Esophagus squamous epithelium (tissue), 4 donors: ENCODE measurements at regions not wholly inside any gene's neighbourhood (a gene's known extent, or its start where the extent isn't known, plus 50 kb on each side); places are given as distances from the start of the nearest gene placed in this dataset.

ENCODE experiments used
- CTCF ChIP-seq, 6 experiments: fragments of 450-650 bp in 4 of 6; fragments of 200-600 bp in 2 of 6; sonication (generic) in 2 of 6; IDR thresholded peaks; one replicate each; pipeline ENCODE4 v1.5.1; 2016 to 2019; ENCODE audit warnings: antibody characterized with exemption in 6 of 6, mild to moderate bottlenecking in 4 of 6, moderate library complexity in 4 of 6
- POLR2A ChIP-seq, 4 donors: fragments of 450-650 bp; IDR thresholded peaks; one replicate each; pipeline ENCODE4 v1.6.1; 2017; ENCODE audit warnings: antibody characterized with exemption in 4 of 4, mild to moderate bottlenecking in 4 of 4, moderate library complexity in 3 of 4

DNA sequence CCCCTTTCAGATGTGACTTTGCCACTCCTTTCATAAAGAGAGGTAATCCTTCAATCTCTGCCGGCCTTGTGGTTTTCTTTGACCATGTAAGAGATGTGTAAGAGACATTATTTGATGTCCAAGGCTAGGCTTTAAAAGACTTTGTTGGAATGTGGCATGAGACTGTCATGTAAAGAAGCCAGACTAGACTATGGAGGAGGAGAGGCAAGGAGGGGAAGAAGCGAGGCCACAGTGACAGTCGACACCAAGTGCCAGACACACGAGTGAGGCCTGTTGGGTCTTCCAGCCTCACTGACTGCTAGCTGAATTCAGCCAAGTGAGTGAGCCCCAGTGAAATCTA, 1013.3 kb downstream of the MAT2B start:
- TF ChIP-seq CTCF (IDR thresholded peaks at IDR 0.05): no peak
- no peak for TF ChIP-seq POLR2A (IDR thresholded peaks at IDR 0.05)
